GM21529 (cell line): ENCODE measurements at regions not wholly inside any gene's neighbourhood (a gene's known extent, or its start where the extent isn't known, plus 50 kb on each side); places are given as distances from the start of the nearest gene placed in this dataset.
"Not testable (repeated sequence)": the region's sequence is repeated elsewhere in the genome, so short reads cannot be mapped to it uniquely, and the experiment has no call there.

ENCODE experiments used
- ATAC-seq: cut with Tn5 transposase; IDR thresholded peaks from one replicate; pipeline ENCODE4 v1.9.1; 2021; ENCODE audit not compliant: unreplicated experiment

GRCh38 chr3:25944329-25944728 is 154.4 kb downstream of the OXSM start:
- no peak for ATAC-seq

GRCh38 chr3:25945366-25945765 is 155.5 kb downstream of the OXSM start:
- ATAC-seq: no peak

DNA sequence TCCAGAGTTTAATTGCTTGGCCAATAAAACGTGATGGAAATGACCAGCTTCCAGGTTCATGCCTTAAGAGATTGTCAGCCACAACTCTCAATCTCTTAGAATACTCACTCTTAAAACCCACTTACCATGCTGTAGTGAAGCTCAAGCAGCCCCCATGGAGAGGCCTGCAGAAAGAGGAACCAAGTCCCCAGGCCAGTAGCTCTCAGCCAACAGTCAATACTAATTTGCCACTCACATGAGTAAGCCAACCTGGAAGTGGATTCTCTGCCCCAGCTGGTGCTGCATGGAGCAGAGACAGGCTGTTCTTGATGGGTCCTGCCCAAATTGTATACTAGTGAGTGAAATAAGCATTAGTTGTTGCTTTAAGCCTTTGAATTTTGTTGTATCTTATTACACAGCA is 155.9 kb downstream of the OXSM start:
- ATAC-seq: no peak

DNA sequence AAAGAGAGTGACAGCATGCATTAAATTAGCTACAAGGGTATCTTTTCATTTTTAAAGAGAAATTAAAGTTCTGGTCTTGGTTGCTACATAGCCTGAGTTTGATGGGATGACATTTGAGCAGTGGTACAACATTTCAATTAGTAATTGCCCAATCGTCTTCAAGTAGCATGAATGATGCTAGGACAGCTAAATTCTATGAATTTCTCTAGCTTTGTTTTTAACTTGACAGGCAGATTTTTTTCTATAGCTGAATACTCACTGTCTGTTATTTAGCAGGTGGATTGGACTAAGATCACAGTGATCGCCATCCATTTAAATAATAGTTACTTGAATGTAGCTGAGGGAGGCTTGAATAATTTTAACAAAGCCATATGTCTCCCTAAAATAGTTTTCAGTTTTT is 162.2 kb downstream of the OXSM start:
- no peak for ATAC-seq

GRCh38 chr3:25957026-25957425 is 167.1 kb downstream of the OXSM start:
- ATAC-seq: no peak

- ATAC-seq: no peak
Measured at GRCh38 chr3:25960776-25961175, 170.9 kb downstream of the OXSM start.

GRCh38 chr3:25962255-25962654 is 172.4 kb downstream of the OXSM start:
- ATAC-seq: no peak

- no peak for ATAC-seq
Measured at GRCh38 chr3:25964141-25964540, 174.3 kb downstream of the OXSM start.

DNA sequence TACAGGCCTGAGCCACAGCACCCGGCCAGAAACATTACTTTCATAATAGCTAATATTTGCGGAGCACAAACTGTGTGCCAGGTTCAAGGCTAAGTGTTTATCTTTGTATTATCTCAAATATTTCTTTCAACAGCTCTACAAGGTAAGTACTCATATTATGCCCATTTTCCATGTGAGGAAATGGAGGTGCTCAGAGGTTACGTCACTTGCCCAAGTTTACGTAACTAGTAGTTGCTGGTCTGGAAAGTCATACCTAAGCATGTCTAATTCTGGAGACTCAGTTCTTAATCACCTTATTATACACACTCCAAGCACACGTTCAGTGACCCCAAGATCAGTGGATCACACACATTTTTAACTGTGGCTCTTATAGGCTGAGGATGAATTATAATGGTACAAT is 177.5 kb downstream of the OXSM start:
- ATAC-seq: no peak

- ATAC-seq: no peak
Measured at GRCh38 chr3:25971736-25972135, 181.8 kb downstream of the OXSM start.

GRCh38 chr3:25973122-25973521 is 183.2 kb downstream of the OXSM start:
- ATAC-seq: no peak

DNA sequence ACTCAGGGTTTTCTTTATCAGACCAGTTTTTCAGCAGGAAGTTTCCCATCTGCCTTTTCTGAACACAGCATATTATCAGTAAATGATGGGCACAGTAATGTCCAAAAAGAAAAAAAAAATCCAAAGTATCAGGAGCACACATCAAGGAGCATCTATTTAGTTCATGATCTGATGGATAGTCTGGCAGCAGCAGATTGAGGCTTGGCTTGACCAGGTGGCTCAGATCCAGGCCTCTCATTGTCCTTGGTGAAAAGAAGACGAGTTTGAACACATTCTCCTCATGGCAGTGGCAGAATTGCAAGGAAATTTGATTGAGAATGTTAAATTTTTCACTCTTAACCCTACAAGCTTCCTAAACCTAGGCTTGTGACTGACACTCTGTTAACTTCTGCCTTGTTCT is 192.9 kb downstream of the OXSM start:
- no peak for ATAC-seq

DNA sequence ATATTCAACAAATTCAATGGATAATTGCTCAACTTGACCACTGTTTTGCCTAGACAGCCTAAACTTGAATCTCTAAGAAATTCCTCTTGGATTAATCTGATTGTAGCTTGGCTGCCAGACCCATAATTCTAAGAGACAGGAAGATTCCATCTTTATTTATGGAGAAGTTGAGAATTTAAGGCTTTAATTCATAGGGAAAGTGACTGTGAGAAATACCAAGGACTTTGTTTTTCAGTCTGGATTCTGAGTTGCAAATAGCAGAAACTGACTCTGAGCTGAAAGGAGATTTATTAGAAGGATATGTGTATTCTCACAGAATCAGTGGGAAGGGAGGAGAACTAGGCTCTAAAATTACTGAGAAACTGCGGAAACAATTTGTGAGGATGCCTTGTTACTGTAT is 195.7 kb downstream of the OXSM start:
- no peak for ATAC-seq

GRCh38 chr3:25992606-25993005 is 202.7 kb downstream of the OXSM start:
- ATAC-seq: no peak

DNA sequence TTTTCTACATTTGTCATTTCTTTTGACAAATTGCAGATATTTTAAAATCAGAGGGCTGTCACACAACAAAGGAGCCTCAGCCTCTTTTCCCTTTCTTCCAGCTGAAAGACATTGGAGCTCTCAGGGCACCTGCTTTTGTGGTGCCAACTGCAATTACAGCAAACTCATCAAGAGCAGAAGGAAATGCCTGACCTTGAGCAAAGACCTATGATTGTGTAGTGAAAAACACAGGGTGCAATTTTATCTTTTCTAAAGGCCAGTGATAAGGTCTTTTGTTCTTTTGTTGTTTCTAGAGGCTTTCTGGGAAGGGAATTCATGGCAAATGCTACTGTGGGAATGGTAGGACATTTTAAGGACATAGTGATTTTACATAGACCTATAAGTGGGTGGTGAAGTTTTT is 214.3 kb downstream of the OXSM start:
- no peak for ATAC-seq

- no peak for ATAC-seq
Measured at GRCh38 chr3:26011276-26011675, 221.4 kb downstream of the OXSM start.

DNA sequence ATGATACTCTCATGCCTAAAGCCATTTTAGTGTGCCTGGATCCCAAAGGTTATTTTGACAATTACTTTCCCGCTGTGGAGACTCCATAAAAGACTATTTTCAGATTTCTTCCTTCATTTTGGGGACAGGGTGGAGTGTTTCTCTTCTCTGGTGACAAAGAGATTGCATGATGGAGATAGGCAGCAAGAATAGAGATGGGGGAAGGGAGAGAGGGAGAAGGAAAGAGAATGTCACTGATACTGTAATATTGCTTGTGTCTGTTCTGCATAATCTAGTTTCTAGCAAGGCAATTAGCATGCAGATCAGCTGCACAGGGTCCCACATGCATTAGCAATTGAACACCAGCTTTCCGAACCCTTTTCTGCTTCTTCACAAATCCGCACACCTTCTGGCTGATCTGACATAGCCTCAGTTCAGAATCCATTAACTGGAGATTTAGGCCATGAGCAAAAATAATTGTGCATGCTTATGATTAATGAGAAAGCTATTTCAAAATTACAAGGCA is 222.4 kb downstream of the OXSM start:
- no peak for ATAC-seq

DNA sequence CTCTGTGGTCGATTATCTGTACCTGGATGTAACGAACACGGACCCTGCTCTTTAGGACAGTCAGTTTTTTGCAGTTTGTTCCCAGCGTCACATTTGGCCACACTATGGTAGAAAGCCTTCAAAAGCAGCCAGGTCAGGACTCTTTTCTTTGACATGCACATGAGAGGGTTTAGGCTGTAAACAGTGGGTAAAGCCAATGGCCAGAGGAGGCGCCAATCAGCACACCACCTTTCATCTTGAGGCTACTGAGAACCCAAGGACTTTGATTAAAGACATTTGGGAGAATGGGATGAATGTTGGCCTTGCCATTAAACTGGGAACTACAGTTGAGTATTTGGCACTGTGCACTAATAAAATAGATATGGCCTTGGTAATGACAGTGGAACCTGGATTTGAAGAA is 225.9 kb downstream of the OXSM start:
- no peak for ATAC-seq

GRCh38 chr3:26018889-26019288 is 229.0 kb downstream of the OXSM start:
- ATAC-seq: no peak

GRCh38 chr3:26024206-26024605 is 234.3 kb downstream of the OXSM start:
- not testable (repeated sequence) for ATAC-seq

GRCh38 chr3:26029321-26029720 is 239.4 kb downstream of the OXSM start:
- ATAC-seq: no peak

- ATAC-seq: not testable (repeated sequence)
Measured at GRCh38 chr3:26042126-26042525, 252.2 kb downstream of the OXSM start.

GRCh38 chr3:26049951-26050350 is 260.1 kb downstream of the OXSM start:
- ATAC-seq: no peak

DNA sequence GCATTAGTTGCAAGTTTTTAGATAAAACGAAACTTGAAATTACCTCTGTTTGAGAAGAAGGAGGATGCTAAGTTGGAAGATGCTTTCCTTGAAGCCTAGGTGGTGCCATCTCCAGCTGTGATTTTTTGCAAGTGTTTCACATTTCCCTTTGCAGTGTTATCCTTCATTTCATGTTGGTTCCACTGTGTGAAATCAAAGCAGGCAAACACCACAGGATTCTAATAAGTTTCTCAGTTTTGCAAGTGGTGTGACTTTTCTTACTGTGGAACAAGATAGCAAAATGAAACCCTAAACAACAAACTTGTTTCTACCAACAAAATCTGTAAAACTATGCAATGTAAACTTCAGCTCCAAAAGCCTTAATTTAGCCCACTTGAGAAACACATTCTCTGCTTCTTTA is 260.9 kb downstream of the OXSM start:
- no peak for ATAC-seq
